Kidney epithelial cell (primary cell): ENCODE measurements at regions not wholly inside any gene's neighbourhood (a gene's known extent, or its start where the extent isn't known, plus 50 kb on each side); places are given as distances from the start of the nearest gene placed in this dataset.

Experiments used
- DNase-seq: peaks from one replicate; pipeline ENCODE4 v3.0.0-alpha.2; 2010; ENCODE audit warnings: low read depth
- H3K27me3 ChIP-seq: 2 replicates; pipeline ENCODE4 v1.6.0; 2011; ENCODE audit warnings: low read length; ENCODE audit not compliant: control insufficient read depth, insufficient read depth
- H3K36me3 ChIP-seq: 2 replicates; pipeline ENCODE4 v1.5.1; 2011; ENCODE audit warnings: low read length; ENCODE audit not compliant: control insufficient read depth, insufficient read depth
- H3K4me3 ChIP-seq: 2 replicates; pipeline ENCODE4 v1.5.1; 2011; ENCODE audit warnings: low read depth, mild to moderate bottlenecking, control low read depth, low read length
- CTCF ChIP-seq: IDR thresholded peaks from 2 replicates; pipeline ENCODE4 v1.5.1; 2011; ENCODE audit warnings: mild to moderate bottlenecking, moderate library complexity, low read length, control low read depth, inconsistent platforms; ENCODE audit not compliant: insufficient read depth, poor library complexity, severe bottlenecking

GRCh38 chr11:106177311-106177710 is 99.8 kb downstream of the AASDHPPT start:
- no peak for DNase-seq
- no peak overlapping the region for H3K4me3 ChIP-seq
- no peaks in the 10 kb centered on the region for H3K27me3 ChIP-seq
- H3K36me3 ChIP-seq, result no peaks in the 10 kb centered on the region
- no peak for TF ChIP-seq CTCF

- DNase-seq, result no peak
- H3K36me3 ChIP-seq, result no peaks in the 10 kb centered on the region
- H3K27me3 ChIP-seq, result no peaks in the 10 kb centered on the region
- TF ChIP-seq CTCF, result no peak
- no peak overlapping the region for H3K4me3 ChIP-seq
Measured at GRCh38 chr11:106178361-106178760, 100.9 kb downstream of the AASDHPPT start.

GRCh38 chr11:106179048-106179447 is 101.6 kb downstream of the AASDHPPT start:
- no peaks in the 10 kb centered on the region for H3K36me3 ChIP-seq
- DNase-seq, result no peak
- no peaks in the 10 kb centered on the region for H3K27me3 ChIP-seq
- TF ChIP-seq CTCF, result no peak
- H3K4me3 ChIP-seq, result no peak overlapping the region

- no peak for TF ChIP-seq CTCF
- no peak for DNase-seq
- Histone ChIP-seq H3K4me3 (no peak overlapping the region), H3K27me3 (no peaks in the 10 kb centered on the region), H3K36me3 (no peaks in the 10 kb centered on the region)
Measured at GRCh38 chr11:106186630-106187029, 109.2 kb downstream of the AASDHPPT start.

GRCh38 chr11:106187860-106188456 is 110.5 kb downstream of the AASDHPPT start:
- H3K36me3 ChIP-seq, result no peaks in the 10 kb centered on the region
- no peaks in the 10 kb centered on the region for H3K27me3 ChIP-seq
- no peak for DNase-seq
- TF ChIP-seq CTCF, result no peak
- H3K4me3 ChIP-seq, result no peak overlapping the region

GRCh38 chr11:106193956-106194355 is 116.5 kb downstream of the AASDHPPT start:
- Histone ChIP-seq H3K4me3 (no peak overlapping the region), H3K27me3 (no peaks in the 10 kb centered on the region), H3K36me3 (no peaks in the 10 kb centered on the region)
- TF ChIP-seq CTCF, result no peak
- no peak for DNase-seq
